ENCODE measurements at regions not wholly inside any gene's neighbourhood (a gene's known extent, or its start where the extent isn't known, plus 50 kb on each side); places are given as distances from the start of the nearest gene placed in this dataset.

DNA sequence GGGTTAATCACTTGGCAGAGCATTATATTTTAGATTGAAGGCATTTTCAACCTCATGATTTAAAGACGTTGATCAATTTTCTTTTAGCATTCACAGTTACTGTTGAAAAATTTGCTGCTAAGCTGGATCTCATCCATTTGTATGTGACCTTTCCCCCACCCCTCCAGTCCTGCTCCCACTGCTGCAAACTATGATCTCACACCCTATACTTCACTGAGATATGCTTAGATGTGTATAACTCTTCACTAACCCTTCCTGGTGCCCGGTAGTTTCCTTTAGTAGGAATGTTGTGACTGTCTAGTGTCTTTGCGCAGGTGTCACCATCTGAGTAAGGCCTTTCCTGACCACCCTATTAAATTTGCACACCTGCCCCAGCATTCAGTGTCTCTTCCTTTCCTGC lies 67.0 kb upstream of the C1orf21 start:
- no peak for DNase-seq (ENCODE audit: low spot score)

- no peak for DNase-seq (ENCODE audit: low spot score)
These were observed 64.6 kb upstream of the C1orf21 start for GRCh38 chr1:184322253-184322652.

DNA sequence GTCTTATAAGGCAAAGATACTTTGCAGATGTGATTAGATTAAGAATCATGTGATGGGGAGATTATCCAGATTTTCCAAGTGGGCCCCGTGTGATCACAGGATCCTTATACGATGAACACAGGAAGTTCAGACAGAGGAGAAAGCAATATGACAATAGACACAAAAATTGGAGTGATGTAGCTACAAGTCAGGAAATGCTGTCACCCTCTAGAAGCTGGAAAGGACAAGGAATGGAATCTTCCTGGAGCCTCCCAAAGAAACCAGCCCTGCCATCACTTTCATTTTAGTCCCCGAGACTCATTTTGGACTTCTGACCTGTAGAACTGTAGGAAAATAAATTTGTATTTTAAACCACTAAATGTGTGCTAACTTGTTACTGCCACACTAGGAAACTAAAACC lies 61.9 kb upstream of the C1orf21 start:
- DNase-seq (ENCODE audit: low spot score): no peak

- no peak for DNase-seq (ENCODE audit: low spot score)
These were observed 60.6 kb upstream of the C1orf21 start for GRCh38 chr1:184326278-184326677.

DNA sequence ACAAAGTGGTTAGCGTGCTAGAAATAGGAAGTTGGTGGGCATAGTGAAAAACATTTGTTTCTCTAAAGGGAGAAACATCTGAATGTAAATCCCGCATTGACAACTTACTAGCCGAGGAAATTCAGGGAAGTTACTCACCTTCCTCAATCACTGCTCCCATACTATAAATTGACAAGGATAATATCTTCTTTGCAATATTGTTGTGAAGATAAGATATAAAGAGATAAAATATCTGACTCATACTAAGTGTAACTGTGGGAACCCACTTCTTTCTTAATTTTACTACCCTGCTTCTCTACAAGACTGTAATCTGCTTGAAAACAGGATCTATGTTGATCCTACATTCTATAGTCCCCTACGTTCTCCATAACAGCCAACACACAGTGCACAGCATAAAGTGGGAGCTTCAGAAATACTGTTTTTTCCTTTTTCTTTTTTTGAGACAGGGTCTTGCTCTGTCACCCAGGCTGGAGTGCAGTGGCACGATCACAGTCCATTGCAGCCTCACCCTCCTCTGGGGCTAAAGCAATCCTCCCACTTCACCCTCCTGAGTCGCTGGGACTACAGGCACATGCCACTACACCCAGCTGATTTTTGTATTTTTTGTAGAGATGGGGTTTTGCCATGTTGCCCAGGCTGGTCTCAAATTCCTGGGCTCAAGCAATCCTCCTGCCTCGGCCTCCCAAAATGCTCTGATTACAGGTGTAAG lies 57.4 kb upstream of the C1orf21 start:
- no peak for DNase-seq (ENCODE audit: low spot score)

DNA sequence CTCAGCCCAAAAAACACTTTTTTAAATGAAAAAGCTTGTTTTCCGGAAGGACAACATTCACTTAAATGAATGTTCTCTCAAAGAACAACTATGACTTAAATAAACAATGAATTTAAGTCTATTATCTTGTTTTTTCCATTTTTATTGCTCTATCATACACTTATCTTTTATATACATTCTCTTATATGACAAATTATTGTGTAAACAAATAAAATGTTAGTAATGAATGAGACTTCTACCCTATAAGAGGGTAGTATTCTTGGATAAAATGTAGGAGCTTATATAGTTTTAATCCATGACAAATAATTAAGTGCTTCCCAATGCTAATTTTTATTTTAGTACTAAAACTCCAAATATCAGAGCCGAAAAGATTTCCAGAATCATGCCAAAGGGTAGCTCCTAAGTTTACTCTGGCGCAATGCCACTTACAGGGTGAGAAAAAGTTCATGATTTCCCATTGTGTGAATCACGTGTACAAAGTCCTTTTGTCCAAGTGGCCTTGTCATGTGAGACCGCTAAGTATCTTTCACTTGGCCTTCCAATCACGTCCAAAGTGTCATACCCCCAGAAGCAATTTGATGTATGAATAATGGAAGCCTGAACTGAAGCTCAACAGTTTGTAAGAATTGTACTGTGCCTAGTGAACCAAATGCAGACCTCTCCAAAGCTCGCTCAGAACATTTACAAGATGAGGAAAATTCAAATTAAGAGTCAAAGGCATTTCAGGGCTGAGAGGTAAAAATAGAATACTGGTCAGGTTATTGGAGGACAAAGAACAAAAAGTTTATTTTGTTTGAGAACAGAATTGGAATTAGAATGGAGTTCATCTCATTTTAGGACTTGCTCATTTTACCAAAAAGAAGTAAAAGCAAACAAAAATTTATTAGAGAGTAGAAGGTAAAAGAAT lies 56.6 kb upstream of the C1orf21 start:
- no peak for DNase-seq (ENCODE audit: low spot score)

DNA sequence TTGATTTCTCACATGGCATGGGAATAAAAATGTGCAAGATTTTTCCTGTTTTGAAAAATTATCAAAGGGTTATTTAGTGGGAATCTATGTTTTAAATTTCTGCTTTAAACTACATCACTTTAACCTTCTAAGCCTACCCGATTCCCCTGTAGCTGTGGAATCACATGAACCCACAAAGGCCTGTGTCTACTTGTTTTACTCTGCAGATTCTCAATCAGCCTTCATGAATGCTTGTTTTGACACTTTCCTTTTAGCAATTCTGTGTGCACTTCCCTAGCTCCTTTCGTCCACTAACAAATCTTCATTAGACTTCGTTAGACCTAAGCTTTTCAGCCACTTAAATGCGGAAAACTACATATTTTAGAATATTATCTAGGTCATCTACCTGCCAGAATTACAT lies 56.0 kb upstream of the C1orf21 start:
- DNase-seq (ENCODE audit: low spot score): no peak

Measured in AG08395 (cell line).